ENCODE measurements at regions not wholly inside any gene's neighbourhood (a gene's known extent, or its start where the extent isn't known, plus 50 kb on each side); places are given as distances from the start of the nearest gene placed in this dataset.

DNA sequence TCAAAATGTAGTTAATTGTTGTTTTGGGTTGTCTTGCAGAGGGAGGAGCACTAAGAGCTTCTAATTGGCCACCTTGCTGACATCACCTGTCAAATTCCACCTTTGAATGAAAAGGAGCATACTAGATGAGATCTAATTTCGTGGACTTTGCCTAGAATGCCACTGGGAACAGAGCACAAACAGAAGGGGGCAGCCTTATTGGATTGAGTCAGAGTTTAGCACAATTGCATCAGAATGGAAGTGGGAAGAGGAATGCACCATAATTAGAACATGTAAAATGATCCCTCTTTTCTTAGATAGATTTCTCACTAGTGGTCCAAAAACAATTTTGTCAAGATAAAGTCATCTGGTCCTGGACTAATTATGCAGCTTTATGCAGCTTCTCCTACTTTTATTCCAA is 1552.2 kb downstream of the PCDH9 start:
- TF ChIP-seq, protein P1, sequence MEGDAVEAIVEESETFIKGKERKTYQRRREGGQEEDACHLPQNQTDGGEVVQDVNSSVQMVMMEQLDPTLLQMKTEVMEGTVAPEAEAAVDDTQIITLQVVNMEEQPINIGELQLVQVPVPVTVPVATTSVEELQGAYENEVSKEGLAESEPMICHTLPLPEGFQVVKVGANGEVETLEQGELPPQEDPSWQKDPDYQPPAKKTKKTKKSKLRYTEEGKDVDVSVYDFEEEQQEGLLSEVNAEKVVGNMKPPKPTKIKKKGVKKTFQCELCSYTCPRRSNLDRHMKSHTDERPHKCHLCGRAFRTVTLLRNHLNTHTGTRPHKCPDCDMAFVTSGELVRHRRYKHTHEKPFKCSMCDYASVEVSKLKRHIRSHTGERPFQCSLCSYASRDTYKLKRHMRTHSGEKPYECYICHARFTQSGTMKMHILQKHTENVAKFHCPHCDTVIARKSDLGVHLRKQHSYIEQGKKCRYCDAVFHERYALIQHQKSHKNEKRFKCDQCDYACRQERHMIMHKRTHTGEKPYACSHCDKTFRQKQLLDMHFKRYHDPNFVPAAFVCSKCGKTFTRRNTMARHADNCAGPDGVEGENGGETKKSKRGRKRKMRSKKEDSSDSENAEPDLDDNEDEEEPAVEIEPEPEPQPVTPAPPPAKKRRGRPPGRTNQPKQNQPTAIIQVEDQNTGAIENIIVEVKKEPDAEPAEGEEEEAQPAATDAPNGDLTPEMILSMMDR (IDR thresholded peaks at IDR 0.05) = no peak
- TF ChIP-seq POLR2A (IDR thresholded peaks at IDR 0.05) = no peak

All from suprapubic skin (tissue), 3 donors.